DOHH2 (cell line): ENCODE measurements at regions not wholly inside any gene's neighbourhood (a gene's known extent, or its start where the extent isn't known, plus 50 kb on each side); places are given as distances from the start of the nearest gene placed in this dataset.

Experiments
- H3F3A ChIP-seq: fragments of 200-600 bp; sonication (generic), shearing (Covaris generic); 2 replicates; pipeline ENCODE4 v1.6.0; 2016; ENCODE audit warnings: antibody characterized with exemption, mild to moderate bottlenecking; ENCODE audit not compliant: control insufficient read depth, insufficient read depth
- H3K27ac ChIP-seq: fragments of 200-600 bp; sonication (generic); 2 replicates; pipeline ENCODE4 v1.5.1; 2014; ENCODE audit warnings: low read depth, mild to moderate bottlenecking, low read length, moderate library complexity
- H3K27me3 ChIP-seq: fragments of 200-600 bp; sonication (generic); 2 replicates; pipeline ENCODE4 v1.6.1; 2014; ENCODE audit warnings: mild to moderate bottlenecking, low read length, mixed read lengths; ENCODE audit not compliant: control insufficient read depth
- H3K36me3 ChIP-seq: fragments of 200-600 bp; sonication (generic); 2 replicates; pipeline ENCODE4 v1.6.1; 2014; ENCODE audit warnings: mild to moderate bottlenecking, low read length, moderate library complexity, mixed read lengths; ENCODE audit not compliant: control insufficient read depth
- H3K4me1 ChIP-seq: fragments of 200-600 bp; sonication (generic); 2 replicates; pipeline ENCODE4 v1.6.1; 2014; ENCODE audit warnings: mild to moderate bottlenecking, low read length, mixed read lengths; ENCODE audit not compliant: control insufficient read depth
- H3K4me2 ChIP-seq: fragments of 200-600 bp; sonication (generic); 2 replicates; pipeline ENCODE4 v1.6.0; 2014; ENCODE audit warnings: mild to moderate bottlenecking, low read length, moderate library complexity
- H3K4me3 ChIP-seq: fragments of 200-600 bp; sonication (generic); 2 replicates; pipeline ENCODE4 v1.5.1; 2014; ENCODE audit warnings: mild to moderate bottlenecking, low read length, mixed read lengths
- H3K79me2 ChIP-seq: fragments of 200-600 bp; sonication (generic); 2 replicates; pipeline ENCODE4 v1.6.1; 2014; ENCODE audit warnings: mild to moderate bottlenecking, low read length, mixed read lengths; ENCODE audit not compliant: control insufficient read depth
- H3K9me2 ChIP-seq: fragments of 200-600 bp; sonication (generic); replicated peaks from 2 replicates; pipeline ENCODE4 v1.6.1; 2014; ENCODE audit warnings: mild to moderate bottlenecking, low read length, mixed read lengths; ENCODE audit not compliant: control insufficient read depth
- H3K9me3 ChIP-seq: fragments of 200-600 bp; sonication (generic); 2 replicates; pipeline ENCODE4 v1.6.1; 2014; ENCODE audit warnings: antibody characterized with exemption, low read length, mixed read lengths; ENCODE audit not compliant: control insufficient read depth, insufficient read depth
- H4K20me1 ChIP-seq: fragments of 200-600 bp; sonication (generic); 2 replicates; pipeline ENCODE4 v1.6.0; 2014; ENCODE audit warnings: low read depth, mild to moderate bottlenecking, antibody characterized with exemption, low read length, moderate library complexity; ENCODE audit not compliant: control insufficient read depth, insufficient read depth
- EZH2phosphoT487 ChIP-seq: fragments of 200-600 bp; sonication (generic); IDR thresholded peaks from 2 replicates; pipeline ENCODE4 v1.6.1; 2017; ENCODE audit warnings: borderline replicate concordance, mild to moderate bottlenecking, antibody characterized with exemption, low read length, moderate library complexity, mixed read lengths
- TF ChIP-seq, protein P1 (sequence below): fragments of 200-600 bp; sonication (generic); IDR thresholded peaks from one replicate; pipeline ENCODE4 v1.5.1; 2014; ENCODE audit warnings: antibody characterized with exemption, mild to moderate bottlenecking, low read depth, low read length; ENCODE audit not compliant: poor library complexity, severe bottlenecking

DNA sequence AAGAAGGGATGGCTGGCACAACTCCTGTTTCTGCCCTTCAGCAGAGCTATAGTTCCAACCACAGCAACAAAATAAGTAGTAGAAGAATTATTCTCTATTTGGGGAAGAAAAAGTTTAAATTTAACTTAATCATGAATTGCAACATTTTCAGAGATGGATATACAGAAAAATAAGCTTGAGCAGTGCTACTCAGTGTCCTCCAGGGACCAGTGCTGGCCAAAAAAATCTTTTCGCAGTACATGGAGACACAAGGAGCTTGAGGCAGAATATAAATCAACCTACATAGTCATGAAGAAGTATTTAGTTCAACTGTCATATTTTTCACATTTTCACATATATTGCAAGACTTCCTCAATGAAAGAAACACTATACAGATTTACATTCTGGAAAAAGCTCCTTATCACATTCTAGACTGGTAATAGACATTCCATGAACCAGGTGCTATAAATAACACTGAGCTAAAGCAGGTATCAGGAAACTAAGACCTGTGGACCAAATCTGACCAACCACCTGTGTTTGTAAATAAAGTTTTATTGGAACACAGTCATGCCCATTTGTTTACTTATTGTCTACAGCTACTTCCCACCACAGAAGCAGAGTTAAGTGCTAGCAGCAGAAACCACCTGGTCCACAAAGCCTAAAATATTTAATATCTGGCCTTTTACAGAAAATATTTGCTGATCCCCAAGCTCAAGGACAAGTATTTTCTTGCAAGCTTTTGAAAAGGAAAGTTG lies 101.9 kb downstream of the RGS21 start:
- no peak overlapping the region for H3K27ac ChIP-seq
- no peaks in the 10 kb centered on the region for H4K20me1 ChIP-seq
- H3F3A ChIP-seq: no peaks in the 10 kb centered on the region
- no peak overlapping the region for H3K4me2 ChIP-seq
- no peaks in the 10 kb centered on the region for H3K36me3 ChIP-seq
- no peaks in the 10 kb centered on the region for H3K27me3 ChIP-seq
- no peaks in the 10 kb centered on the region for H3K4me1 ChIP-seq
- H3K79me2 ChIP-seq: no peaks in the 10 kb centered on the region
- H3K9me2 ChIP-seq: no peaks in the 10 kb centered on the region
- no peak for TF ChIP-seq EZH2phosphoT487
- TF ChIP-seq, protein P1, sequence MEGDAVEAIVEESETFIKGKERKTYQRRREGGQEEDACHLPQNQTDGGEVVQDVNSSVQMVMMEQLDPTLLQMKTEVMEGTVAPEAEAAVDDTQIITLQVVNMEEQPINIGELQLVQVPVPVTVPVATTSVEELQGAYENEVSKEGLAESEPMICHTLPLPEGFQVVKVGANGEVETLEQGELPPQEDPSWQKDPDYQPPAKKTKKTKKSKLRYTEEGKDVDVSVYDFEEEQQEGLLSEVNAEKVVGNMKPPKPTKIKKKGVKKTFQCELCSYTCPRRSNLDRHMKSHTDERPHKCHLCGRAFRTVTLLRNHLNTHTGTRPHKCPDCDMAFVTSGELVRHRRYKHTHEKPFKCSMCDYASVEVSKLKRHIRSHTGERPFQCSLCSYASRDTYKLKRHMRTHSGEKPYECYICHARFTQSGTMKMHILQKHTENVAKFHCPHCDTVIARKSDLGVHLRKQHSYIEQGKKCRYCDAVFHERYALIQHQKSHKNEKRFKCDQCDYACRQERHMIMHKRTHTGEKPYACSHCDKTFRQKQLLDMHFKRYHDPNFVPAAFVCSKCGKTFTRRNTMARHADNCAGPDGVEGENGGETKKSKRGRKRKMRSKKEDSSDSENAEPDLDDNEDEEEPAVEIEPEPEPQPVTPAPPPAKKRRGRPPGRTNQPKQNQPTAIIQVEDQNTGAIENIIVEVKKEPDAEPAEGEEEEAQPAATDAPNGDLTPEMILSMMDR: no peak
- H3K9me3 ChIP-seq: no peaks in the 10 kb centered on the region
- no peak overlapping the region for H3K4me3 ChIP-seq

DNA sequence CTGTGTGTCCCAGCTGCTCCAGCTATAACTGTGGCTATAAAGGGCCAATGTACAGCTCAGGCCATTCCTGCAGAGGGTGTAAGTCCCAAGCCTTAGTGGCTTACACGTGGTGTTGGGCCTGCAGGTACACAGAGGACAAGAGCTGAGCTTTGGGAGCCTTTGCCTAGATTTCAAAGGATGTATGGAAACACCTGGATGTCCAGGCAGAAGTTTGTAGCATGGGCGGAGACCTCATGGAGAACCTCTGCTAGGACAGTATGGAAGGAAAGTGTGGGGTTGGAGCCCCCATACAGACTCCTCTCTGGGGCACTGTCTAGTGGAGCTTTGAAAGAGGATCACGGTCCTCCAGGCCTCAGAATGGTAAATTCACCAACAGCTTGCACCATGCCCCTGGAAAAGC lies 113.9 kb downstream of the RGS21 start:
- H3F3A ChIP-seq: no peaks in the 10 kb centered on the region
- no peaks in the 10 kb centered on the region for H3K9me2 ChIP-seq
- H3K9me3 ChIP-seq: peaks cover 6% of the 10 kb centered on the region; the same call in 1 of the 2 replicates
- H3K4me2 ChIP-seq: no peak overlapping the region
- H3K79me2 ChIP-seq: no peaks in the 10 kb centered on the region
- H3K4me1 ChIP-seq: no peaks in the 10 kb centered on the region
- no peaks in the 10 kb centered on the region for H4K20me1 ChIP-seq
- H3K27me3 ChIP-seq: no peaks in the 10 kb centered on the region
- no peak overlapping the region for H3K27ac ChIP-seq
- H3K36me3 ChIP-seq: no peaks in the 10 kb centered on the region
- H3K4me3 ChIP-seq: no peak overlapping the region
- TF ChIP-seq, protein P1: no peak
- TF ChIP-seq EZH2phosphoT487: no peak

DNA sequence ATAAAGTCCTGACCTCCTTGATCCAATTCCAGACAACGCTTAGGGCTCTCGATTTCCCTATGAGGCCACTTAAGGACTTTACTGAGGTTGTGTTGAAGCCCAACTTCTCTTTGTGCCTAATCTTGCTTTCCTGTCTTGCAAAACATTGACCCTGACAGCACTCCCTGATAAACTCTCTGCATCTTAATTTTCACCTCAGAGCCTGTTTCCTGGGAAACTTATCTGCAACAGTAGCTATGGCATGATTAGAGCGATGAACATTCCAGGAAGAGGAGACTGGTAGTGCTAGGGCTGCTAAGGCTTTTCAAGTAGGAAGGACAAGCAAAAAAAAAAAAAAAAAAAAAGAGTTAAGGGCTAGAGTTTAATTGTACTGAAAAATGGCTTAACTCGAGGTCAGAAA lies 118.9 kb downstream of the RGS21 start:
- Histone ChIP-seq H3K9me3 (peaks cover 2% of the 10 kb centered on the region; the same call in 1 of the 2 replicates), H3K27me3 (peaks cover 4% of the 10 kb centered on the region; the same call in 1 of the 2 replicates), H3K36me3 (no peaks in the 10 kb centered on the region), H3K27ac (no peak overlapping the region), H3K4me1 (no peaks in the 10 kb centered on the region), H3F3A (no peaks in the 10 kb centered on the region), H3K9me2 (no peaks in the 10 kb centered on the region), H3K4me2 (no peak overlapping the region), H3K4me3 (no peak overlapping the region), H4K20me1 (no peaks in the 10 kb centered on the region), H3K79me2 (no peaks in the 10 kb centered on the region)
- TF ChIP-seq, protein P1: no peak
- TF ChIP-seq EZH2phosphoT487: no peak
